NCI-H1105 treated with DMSO at 0.1 percent for 48 hours (cell line): ENCODE measurements at regions not wholly inside any gene's neighbourhood (a gene's known extent, or its start where the extent isn't known, plus 50 kb on each side); places are given as distances from the start of the nearest gene placed in this dataset.
"Not testable (repeated sequence)": the region's sequence is repeated elsewhere in the genome, so short reads cannot be mapped to it uniquely, and the experiment has no call there.

Experiments
- DNase-seq: peaks from one replicate; lab custom pipeline; 2025; lab: John Stamatoyannopoulos, UW

- DNase-seq: peak; percentile 75
Measured at GRCh38 chr21:18831942-18832676, 428.5 kb upstream of the TMPRSS15 start.

GRCh38 chr21:18832950-18833349 is 429.4 kb upstream of the TMPRSS15 start:
- DNase-seq: no peak

GRCh38 chr21:18834121-18834520 is 430.5 kb upstream of the TMPRSS15 start:
- not testable (repeated sequence) for DNase-seq

- no peak for DNase-seq
Measured at GRCh38 chr21:18840239-18840638, 436.7 kb upstream of the TMPRSS15 start.

GRCh38 chr21:18857606-18858005 is 454.0 kb upstream of the TMPRSS15 start:
- not testable (repeated sequence) for DNase-seq

- DNase-seq: no peak
Measured at GRCh38 chr21:18869104-18869503, 465.5 kb upstream of the TMPRSS15 start.

- no peak for DNase-seq
Measured at GRCh38 chr21:18877917-18878316, 474.3 kb upstream of the TMPRSS15 start.

GRCh38 chr21:18887922-18888602 is 484.5 kb upstream of the TMPRSS15 start:
- no peak for DNase-seq

GRCh38 chr21:18893406-18893805 is 489.8 kb upstream of the TMPRSS15 start:
- no peak for DNase-seq

- no peak for DNase-seq
Measured at GRCh38 chr21:18894387-18894786, 490.8 kb upstream of the TMPRSS15 start.

GRCh38 chr21:18899261-18899660 is 495.7 kb upstream of the TMPRSS15 start:
- DNase-seq: no peak

GRCh38 chr21:18902660-18903059 is 499.1 kb upstream of the TMPRSS15 start:
- no peak for DNase-seq

GRCh38 chr21:18907076-18907475 is 503.5 kb upstream of the TMPRSS15 start:
- DNase-seq: no peak

- DNase-seq: no peak
Measured at GRCh38 chr21:18908641-18909040, 505.1 kb upstream of the TMPRSS15 start.

- no peak for DNase-seq
Measured at GRCh38 chr21:18913914-18914313, 510.3 kb upstream of the TMPRSS15 start.

GRCh38 chr21:18914570-18914969 is 511.0 kb upstream of the TMPRSS15 start:
- no peak for DNase-seq

GRCh38 chr21:18917622-18918021 is 514.0 kb upstream of the TMPRSS15 start:
- no peak for DNase-seq

- no peak for DNase-seq
Measured at GRCh38 chr21:18931237-18931636, 527.7 kb upstream of the TMPRSS15 start.

- no peak for DNase-seq
Measured at GRCh38 chr21:18937337-18937736, 533.8 kb upstream of the TMPRSS15 start.

GRCh38 chr21:18940791-18941190 is 537.2 kb upstream of the TMPRSS15 start:
- no peak for DNase-seq

- DNase-seq: no peak
Measured at GRCh38 chr21:18950045-18950740, 546.6 kb upstream of the TMPRSS15 start.

- DNase-seq: peak; percentile 37
Measured at GRCh38 chr21:18951271-18952038, 547.9 kb upstream of the TMPRSS15 start.
